ENCODE measurements at regions not wholly inside any gene's neighbourhood (a gene's known extent, or its start where the extent isn't known, plus 50 kb on each side); places are given as distances from the start of the nearest gene placed in this dataset.
A peak's percentile ranks its signal among the peaks of the same experiment; 100 is the strongest.

- H3K4me1 Mint-ChIP-seq (ENCODE audit: low read depth): no peaks in the 10 kb centered on the region
- no peak overlapping the region for H3K4me3 Mint-ChIP-seq
- DNase-seq: no peak
- peaks cover 10% of the 10 kb centered on the region for H3K9me3 Mint-ChIP-seq (ENCODE audit: insufficient read depth)
- no peak for ATAC-seq
- H3K27me3 Mint-ChIP-seq (ENCODE audit: low read depth): no peaks in the 10 kb centered on the region
- no peaks in the 10 kb centered on the region for H3K36me3 Mint-ChIP-seq (ENCODE audit: low read depth)
- ChIA-PET POLR2A (no interaction called here), CTCF (no interaction called here)
- H3K27ac Mint-ChIP-seq: no peak overlapping the region
Observed at GRCh38 chr5:165609871-165610270, 2104.5 kb downstream of the MAT2B start.

DNA sequence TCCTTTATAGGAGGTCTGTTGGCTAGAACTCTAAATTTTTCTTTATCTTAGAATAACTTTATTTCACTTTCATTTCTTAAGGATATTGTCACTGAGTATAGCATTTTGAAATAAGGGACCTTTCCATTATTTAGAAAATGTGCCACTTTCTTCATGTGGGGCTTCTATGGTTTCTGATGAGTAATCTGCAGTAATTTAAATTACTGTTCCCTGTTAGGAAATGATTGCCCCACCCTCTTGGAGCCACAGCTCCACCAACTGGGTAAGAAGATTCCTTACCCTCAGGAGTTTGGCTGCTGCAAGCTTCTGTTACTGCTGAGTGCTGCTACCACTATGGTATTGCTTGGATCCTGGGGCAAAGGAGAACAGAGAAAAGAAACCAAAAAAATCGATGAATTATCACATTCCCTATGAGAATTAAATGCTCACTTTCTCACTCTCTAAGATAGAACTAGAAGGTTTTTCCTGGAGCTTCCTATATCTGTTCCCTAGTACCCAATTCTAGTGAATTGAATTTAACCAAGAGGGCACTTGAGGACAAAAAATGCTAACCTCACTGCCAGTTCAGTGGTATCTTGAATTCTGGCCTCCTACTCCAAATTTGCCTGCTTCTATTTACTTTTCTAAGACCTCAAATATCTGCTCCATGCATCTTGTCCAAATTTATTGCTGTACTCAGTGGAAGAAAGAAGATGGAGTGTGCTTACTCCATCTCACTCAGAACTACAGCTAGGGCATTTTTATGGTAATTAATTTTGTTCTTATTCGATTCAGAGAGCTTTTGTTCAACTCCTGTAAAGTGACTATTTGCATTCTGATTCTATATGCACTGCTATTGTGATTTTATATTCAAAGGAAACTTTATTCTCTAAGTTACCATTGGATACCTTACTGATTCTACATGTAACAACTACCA, 2111.3 kb downstream of the MAT2B start:
- Mint-ChIP-seq H3K4me1 (ENCODE audit: low read depth) (no peaks in the 10 kb centered on the region), H3K4me3 (no peak overlapping the region), H3K27me3 (ENCODE audit: low read depth) (no peaks in the 10 kb centered on the region), H3K27ac (no peak overlapping the region), H3K9me3 (ENCODE audit: insufficient read depth) (peaks cover 3% of the 10 kb centered on the region), H3K36me3 (ENCODE audit: low read depth) (no peaks in the 10 kb centered on the region)
- CTCF ChIA-PET: interaction anchor here (0.8 to 2.0 kb wide), 2 partner anchors 13 to 14 kb away, joined by 3 to 6 read pairs; no protein-coding TSS in a partner anchor
- no peak for DNase-seq
- POLR2A ChIA-PET: no interaction called here
- ATAC-seq: no peak

- no peaks in the 10 kb centered on the region for H3K4me1 Mint-ChIP-seq (ENCODE audit: low read depth)
- H3K27ac Mint-ChIP-seq: no peak overlapping the region
- no peak overlapping the region for H3K4me3 Mint-ChIP-seq
- H3K36me3 Mint-ChIP-seq (ENCODE audit: low read depth): no peaks in the 10 kb centered on the region
- ATAC-seq (no peak), DNase-seq (no peak)
- no peaks in the 10 kb centered on the region for H3K27me3 Mint-ChIP-seq (ENCODE audit: low read depth)
- H3K9me3 Mint-ChIP-seq (ENCODE audit: insufficient read depth): peaks cover 3% of the 10 kb centered on the region
- CTCF ChIA-PET: interaction anchor here (0.8 to 2.0 kb wide), 2 partner anchors 12 to 13 kb away, joined by 3 to 6 read pairs; no protein-coding TSS in a partner anchor
- POLR2A ChIA-PET: no interaction called here
Observed at GRCh38 chr5:165617491-165617890, 2112.1 kb downstream of the MAT2B start.

GRCh38 chr5:165620394-165620793, 2115.0 kb downstream of the MAT2B start:
- ATAC-seq (no peak), DNase-seq (no peak)
- Mint-ChIP-seq H3K9me3 (ENCODE audit: insufficient read depth) (peaks cover 3% of the 10 kb centered on the region), H3K4me1 (ENCODE audit: low read depth) (no peaks in the 10 kb centered on the region), H3K36me3 (ENCODE audit: low read depth) (no peaks in the 10 kb centered on the region), H3K27ac (no peak overlapping the region), H3K4me3 (no peak overlapping the region), H3K27me3 (ENCODE audit: low read depth) (no peaks in the 10 kb centered on the region)
- POLR2A ChIA-PET: no interaction called here
- CTCF ChIA-PET: interaction anchor here (0.9 kb wide), 1 partner anchor 9 kb away, joined by 3 read pairs; no protein-coding TSS in a partner anchor

DNA sequence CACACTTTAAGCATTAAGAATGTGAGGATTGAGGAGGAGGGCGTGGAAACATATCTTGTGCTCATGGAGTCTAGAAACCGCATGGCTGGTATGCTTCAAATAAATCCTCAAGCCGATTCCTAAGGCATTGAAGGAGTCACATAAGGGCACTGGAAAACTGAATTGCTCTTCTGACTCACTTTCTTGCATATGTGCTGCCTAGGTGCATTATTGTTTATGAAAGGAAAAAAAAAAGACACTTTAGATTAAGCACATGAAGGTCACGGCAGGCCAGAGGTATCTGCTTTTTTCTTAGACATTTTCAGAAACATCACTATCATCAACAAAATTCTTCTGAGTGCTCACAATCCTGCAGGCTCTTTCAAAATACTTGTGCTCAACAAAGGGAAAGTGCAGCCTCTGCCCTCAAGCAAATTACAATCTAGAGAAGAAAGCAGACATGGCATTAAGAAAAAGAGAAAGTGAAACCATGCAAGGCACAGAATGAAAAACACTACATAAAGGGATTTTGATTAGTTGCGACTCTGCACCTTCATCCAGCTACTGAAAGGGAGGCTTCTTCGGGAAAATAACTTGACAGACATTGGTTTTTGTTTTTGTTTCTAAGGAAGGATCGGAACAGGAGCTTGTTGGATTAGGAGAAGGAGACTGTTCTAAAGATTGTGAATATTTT, 2117.6 kb downstream of the MAT2B start:
- Mint-ChIP-seq H3K4me3 (no peak overlapping the region), H3K4me1 (ENCODE audit: low read depth) (no peaks in the 10 kb centered on the region), H3K27me3 (ENCODE audit: low read depth) (no peaks in the 10 kb centered on the region), H3K27ac (no peak overlapping the region), H3K9me3 (ENCODE audit: insufficient read depth) (peaks cover 3% of the 10 kb centered on the region), H3K36me3 (ENCODE audit: low read depth) (no peaks in the 10 kb centered on the region)
- CTCF ChIA-PET: no interaction called here
- no peak for DNase-seq
- no peak for ATAC-seq
- POLR2A ChIA-PET: no interaction called here

DNA sequence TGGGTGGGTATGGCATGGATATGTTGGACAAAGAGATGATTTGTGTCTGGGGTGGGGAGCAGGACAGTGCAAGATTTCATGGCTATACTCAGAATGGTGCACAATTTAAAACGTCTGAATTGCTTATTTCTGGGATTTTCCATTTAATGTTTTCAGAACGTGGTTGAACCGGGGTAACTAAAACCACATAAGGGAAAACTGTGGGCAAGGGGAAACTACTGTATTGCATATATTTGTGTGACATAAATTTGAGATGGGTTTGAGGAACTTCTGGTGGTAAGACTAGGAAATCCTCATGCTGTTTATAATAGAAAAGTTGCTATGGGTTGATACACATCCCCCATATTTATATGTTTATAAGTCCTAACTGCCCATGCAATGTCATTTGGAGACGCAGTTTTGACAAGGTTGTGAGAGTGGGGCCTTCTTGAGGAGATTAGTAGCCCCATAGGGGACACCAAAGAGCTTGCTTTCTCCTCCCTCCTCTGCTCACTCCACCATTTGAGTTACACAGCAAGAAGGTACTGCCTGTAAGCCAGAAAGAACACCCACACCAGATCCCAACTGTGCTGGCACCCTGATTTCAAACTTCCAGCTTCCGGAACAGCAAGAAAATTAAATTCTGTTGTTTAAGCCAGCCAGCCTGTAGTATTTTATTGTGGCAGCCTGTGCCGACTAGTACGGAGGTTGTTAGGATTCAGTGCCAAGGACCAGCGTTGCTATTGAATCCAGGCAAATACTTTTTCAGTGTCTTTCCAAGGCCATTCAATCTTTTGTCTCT, 2118.9 kb downstream of the MAT2B start:
- ATAC-seq (no peak), DNase-seq (no peak)
- Mint-ChIP-seq H3K4me1 (ENCODE audit: low read depth) (no peaks in the 10 kb centered on the region), H3K27me3 (ENCODE audit: low read depth) (no peaks in the 10 kb centered on the region), H3K4me3 (no peak overlapping the region), H3K36me3 (ENCODE audit: low read depth) (no peaks in the 10 kb centered on the region), H3K9me3 (ENCODE audit: insufficient read depth) (peaks cover 3% of the 10 kb centered on the region), H3K27ac (no peak overlapping the region)
- ChIA-PET POLR2A (no interaction called here), CTCF (no interaction called here)

DNA sequence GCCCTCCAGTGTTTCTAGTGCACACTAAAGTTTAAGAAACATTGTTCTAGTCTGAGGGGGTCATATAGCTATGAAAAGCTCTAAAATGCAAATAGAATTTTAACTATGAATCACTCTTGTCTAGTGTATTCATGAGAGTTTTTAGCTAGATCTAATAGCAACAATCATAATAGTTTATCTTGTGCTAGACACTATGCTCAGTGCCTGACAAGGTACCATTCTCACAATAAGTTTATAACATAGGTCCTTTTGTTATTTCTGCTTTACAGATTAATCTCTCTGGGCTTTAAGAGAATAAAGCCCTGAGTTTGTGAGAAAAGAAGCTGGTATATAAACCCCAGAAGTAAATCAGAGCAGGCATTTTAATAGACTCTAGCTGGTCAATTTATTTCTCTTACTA, 2120.7 kb downstream of the MAT2B start:
- H3K4me3 Mint-ChIP-seq: no peak overlapping the region
- ChIA-PET CTCF (no interaction called here), POLR2A (no interaction called here)

GRCh38 chr5:165627548-165628170, 2122.2 kb downstream of the MAT2B start:
- Mint-ChIP-seq H3K27ac (no peak overlapping the region), H3K4me3 (no peak overlapping the region), H3K9me3 (ENCODE audit: insufficient read depth) (no peaks in the 10 kb centered on the region), H3K27me3 (ENCODE audit: low read depth) (no peaks in the 10 kb centered on the region), H3K36me3 (ENCODE audit: low read depth) (no peaks in the 10 kb centered on the region), H3K4me1 (ENCODE audit: low read depth) (no peaks in the 10 kb centered on the region)
- ChIA-PET CTCF (no interaction called here), POLR2A (no interaction called here)
- ATAC-seq (no peak), DNase-seq (no peak)

More for the DNA sequence above, 2120.7 kb downstream of the MAT2B start:
- ATAC-seq: no peak
- DNase-seq: no peak
- no peaks in the 10 kb centered on the region for H3K27me3 Mint-ChIP-seq (ENCODE audit: low read depth)
- peaks cover under 1% of the 10 kb centered on the region for H3K9me3 Mint-ChIP-seq (ENCODE audit: insufficient read depth)
- H3K27ac Mint-ChIP-seq: no peak overlapping the region
- H3K36me3 Mint-ChIP-seq (ENCODE audit: low read depth): no peaks in the 10 kb centered on the region
- H3K4me1 Mint-ChIP-seq (ENCODE audit: low read depth): no peaks in the 10 kb centered on the region

GRCh38 chr5:165630261-165630778, 2124.9 kb downstream of the MAT2B start:
- H3K4me1 Mint-ChIP-seq (ENCODE audit: low read depth): no peaks in the 10 kb centered on the region
- no peak overlapping the region for H3K27ac Mint-ChIP-seq
- ChIA-PET POLR2A (no interaction called here), CTCF (interaction anchor here (0.6 to 1.6 kb wide), 7 partner anchors 9 to 32 kb away, joined by 3 to 6 read pairs (median 3); no protein-coding TSS in a partner anchor)
- H3K36me3 Mint-ChIP-seq (ENCODE audit: low read depth): no peaks in the 10 kb centered on the region
- H3K27me3 Mint-ChIP-seq (ENCODE audit: low read depth): no peaks in the 10 kb centered on the region
- no peaks in the 10 kb centered on the region for H3K9me3 Mint-ChIP-seq (ENCODE audit: insufficient read depth)
- no peak overlapping the region for H3K4me3 Mint-ChIP-seq
- ATAC-seq: peak; percentile 55
- peak; percentile 30 for DNase-seq

DNA sequence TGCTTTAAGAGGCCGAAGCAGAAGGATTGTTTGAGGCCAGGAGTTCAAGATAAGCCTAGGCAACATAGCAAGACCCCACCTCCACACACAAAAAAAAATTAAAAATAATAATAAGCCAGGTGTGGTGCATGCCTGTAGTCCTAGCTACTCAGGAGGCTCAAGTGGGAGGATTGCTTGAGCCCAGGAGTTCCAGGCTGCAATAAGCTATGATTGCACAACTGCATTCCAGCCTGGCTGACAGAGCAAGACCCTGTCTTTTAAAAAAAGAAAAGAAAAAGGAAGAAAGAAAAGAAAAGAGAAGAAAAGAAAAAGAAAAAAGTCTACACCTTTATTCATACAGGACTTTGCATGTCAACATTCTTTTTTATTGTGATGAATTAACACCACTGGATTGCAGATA, 2125.8 kb downstream of the MAT2B start:
- H3K4me3 Mint-ChIP-seq: no peak overlapping the region
- DNase-seq (no peak), ATAC-seq (no peak)
- H3K27me3 Mint-ChIP-seq (ENCODE audit: low read depth): no peaks in the 10 kb centered on the region
- ChIA-PET CTCF (interaction anchor here (1.0 kb wide), 1 partner anchor 14 kb away, joined by 3 read pairs; no protein-coding TSS in a partner anchor), POLR2A (no interaction called here)
- H3K27ac Mint-ChIP-seq: no peak overlapping the region
- no peaks in the 10 kb centered on the region for H3K36me3 Mint-ChIP-seq (ENCODE audit: low read depth)
- H3K9me3 Mint-ChIP-seq (ENCODE audit: insufficient read depth): no peaks in the 10 kb centered on the region
- H3K4me1 Mint-ChIP-seq (ENCODE audit: low read depth): no peaks in the 10 kb centered on the region

GRCh38 chr5:165642366-165642765, 2136.9 kb downstream of the MAT2B start:
- ChIA-PET CTCF (no interaction called here), POLR2A (no interaction called here)
- DNase-seq (no peak), ATAC-seq (no peak)
- Mint-ChIP-seq H3K4me1 (ENCODE audit: low read depth) (no peaks in the 10 kb centered on the region), H3K4me3 (no peak overlapping the region), H3K27ac (no peak overlapping the region), H3K27me3 (ENCODE audit: low read depth) (no peaks in the 10 kb centered on the region), H3K9me3 (ENCODE audit: insufficient read depth) (no peaks in the 10 kb centered on the region), H3K36me3 (ENCODE audit: low read depth) (no peaks in the 10 kb centered on the region)

All from activated CD8-positive, alpha-beta T cell treated with anti-CD3 and anti-CD28 coated beads, Interleukin-2, amount 10 ng/mL, durations not matched to agents 7 days and 5 days (primary cell).